Fibroblast of skin of scalp (primary cell): ENCODE measurements at regions not wholly inside any gene's neighbourhood (a gene's known extent, or its start where the extent isn't known, plus 50 kb on each side); places are given as distances from the start of the nearest gene placed in this dataset.
"Not testable (repeated sequence)": the region's sequence is repeated elsewhere in the genome, so short reads cannot be mapped to it uniquely, and the experiment has no call there.

Experiments
- DNase-seq: peaks from one replicate; pipeline ENCODE4 v3.0.0-alpha.2; 2013

GRCh38 chr21:18722193-18722592, 318.6 kb upstream of the TMPRSS15 start:
- no peak for DNase-seq

GRCh38 chr21:18723171-18723570, 319.6 kb upstream of the TMPRSS15 start:
- DNase-seq = no peak

GRCh38 chr21:18725653-18726052, 322.1 kb upstream of the TMPRSS15 start:
- no peak for DNase-seq

GRCh38 chr21:18741954-18742353, 338.4 kb upstream of the TMPRSS15 start:
- DNase-seq = no peak

- DNase-seq = peak; percentile 19
Observed at GRCh38 chr21:18743531-18743930, 339.9 kb upstream of the TMPRSS15 start.

- DNase-seq = no peak
Observed at GRCh38 chr21:18744840-18745239, 341.3 kb upstream of the TMPRSS15 start.

GRCh38 chr21:18752894-18753293, 349.3 kb upstream of the TMPRSS15 start:
- DNase-seq = not testable (repeated sequence)

- not testable (repeated sequence) for DNase-seq
Observed at GRCh38 chr21:18756272-18756671, 352.7 kb upstream of the TMPRSS15 start.

GRCh38 chr21:18759267-18759666, 355.7 kb upstream of the TMPRSS15 start:
- DNase-seq = no peak

GRCh38 chr21:18759751-18760161, 356.2 kb upstream of the TMPRSS15 start:
- DNase-seq = no peak

- no peak for DNase-seq
Observed at GRCh38 chr21:18760247-18760646, 356.7 kb upstream of the TMPRSS15 start.

- DNase-seq = no peak
Observed at GRCh38 chr21:18764720-18765119, 361.1 kb upstream of the TMPRSS15 start.

GRCh38 chr21:18769599-18769998, 366.0 kb upstream of the TMPRSS15 start:
- no peak for DNase-seq

- no peak for DNase-seq
Observed at GRCh38 chr21:18771845-18772380, 368.3 kb upstream of the TMPRSS15 start.

GRCh38 chr21:18772404-18772803, 368.8 kb upstream of the TMPRSS15 start:
- peak; percentile 9 for DNase-seq

GRCh38 chr21:18772897-18773296, 369.3 kb upstream of the TMPRSS15 start:
- DNase-seq = no peak

GRCh38 chr21:18776936-18777335, 373.4 kb upstream of the TMPRSS15 start:
- DNase-seq = no peak

GRCh38 chr21:18782721-18783120, 379.1 kb upstream of the TMPRSS15 start:
- no peak for DNase-seq

GRCh38 chr21:18801468-18801867, 397.9 kb upstream of the TMPRSS15 start:
- peak; percentile 1 for DNase-seq

- no peak for DNase-seq
Observed at GRCh38 chr21:18803624-18804023, 400.0 kb upstream of the TMPRSS15 start.

- DNase-seq = no peak
Observed at GRCh38 chr21:18810136-18810535, 406.6 kb upstream of the TMPRSS15 start.

- DNase-seq = no peak
Observed at GRCh38 chr21:18812308-18812707, 408.7 kb upstream of the TMPRSS15 start.

GRCh38 chr21:18819507-18819906, 415.9 kb upstream of the TMPRSS15 start:
- DNase-seq = no peak

GRCh38 chr21:18826562-18826961, 423.0 kb upstream of the TMPRSS15 start:
- DNase-seq = no peak

- no peak for DNase-seq
Observed at GRCh38 chr21:18831942-18832676, 428.5 kb upstream of the TMPRSS15 start.
